CD4-positive, alpha-beta T cell (primary cell): ENCODE measurements at regions not wholly inside any gene's neighbourhood (a gene's known extent, or its start where the extent isn't known, plus 50 kb on each side); places are given as distances from the start of the nearest gene placed in this dataset.

ENCODE experiments used
- ATAC-seq: fragments of 200-7000 bp; cut with Tn5 transposase; one replicate; pipeline ENCODE4 v1.10.0; 2022; ENCODE audit warnings: mild to moderate bottlenecking; ENCODE audit not compliant: poor library complexity
- CTCF ChIA-PET: fragments of 350-600 bp; sonication (Branson Sonifier 250); formaldehyde crosslinking; loops from one replicate; lab custom pipeline; 2021; ENCODE audit warnings: antibody characterized with exemption, inconsistent platforms; lab: Charles Lee
- POLR2A ChIA-PET: fragments of 350-600 bp; sonication (Branson Sonifier 250); formaldehyde crosslinking; loops from one replicate; lab custom pipeline; 2021; ENCODE audit warnings: antibody characterized with exemption, inconsistent platforms; lab: Charles Lee
- DNase-seq, 14 experiments: peaks; one replicate each; pipeline ENCODE4 v3.0.0-alpha.2; 2013 to 2020; ENCODE audit warnings: mixed read lengths in 2 of 14
- H3K27ac ChIP-seq, 2 donors: one replicate each; pipeline versions ENCODE4 v1.5.1 to v1.7.0; 2013; ENCODE audit warnings: low read length in 2 of 2, low read depth in 1 of 2, mild to moderate bottlenecking in 1 of 2
- H3K27me3 ChIP-seq, 2 experiments: 1 replicate in 1 of 2; 2 replicates in 1 of 2; pipeline versions ENCODE4 v1.6.1 to v1.7.0; 2013; ENCODE audit warnings: low read length in 2 of 2, control low read depth in 1 of 2, mild to moderate bottlenecking in 1 of 2, moderate library complexity in 1 of 2; ENCODE audit not compliant: insufficient read depth in 2 of 2, control insufficient read depth in 1 of 2
- H3K36me3 ChIP-seq: one replicate; pipeline ENCODE4 v1.6.1; 2013; ENCODE audit warnings: low read length, control low read depth; ENCODE audit not compliant: insufficient read depth
- H3K4me1 ChIP-seq: one replicate; pipeline ENCODE4 v1.6.1; 2013; ENCODE audit warnings: low read length, control low read depth; ENCODE audit not compliant: insufficient read depth
- H3K4me3 ChIP-seq: one replicate; pipeline ENCODE4 v1.5.1; 2013; ENCODE audit warnings: mild to moderate bottlenecking, low read length, moderate library complexity
- H3K9me3 ChIP-seq, 2 experiments: 1 replicate in 1 of 2; 2 replicates in 1 of 2; pipeline versions ENCODE4 v1.6.1 to v1.7.0; 2013; ENCODE audit warnings: low read length in 2 of 2, mild to moderate bottlenecking in 2 of 2, control low read depth in 1 of 2, moderate library complexity in 1 of 2; ENCODE audit not compliant: control insufficient read depth in 1 of 2, insufficient read depth in 1 of 2
- H3K27ac Mint-ChIP-seq: one replicate; pipeline ENCODE4 v1.8.0; 2020; ENCODE audit warnings: mixed read lengths
- H3K27me3 Mint-ChIP-seq: one replicate; pipeline ENCODE4 v1.8.0; 2021; ENCODE audit warnings: mixed read lengths
- H3K36me3 Mint-ChIP-seq: one replicate; pipeline ENCODE4 v1.8.0; 2021; ENCODE audit warnings: low read depth, mixed read lengths
- H3K4me1 Mint-ChIP-seq: one replicate; pipeline ENCODE4 v1.8.0; 2021; ENCODE audit warnings: low read depth, mixed read lengths
- H3K4me3 Mint-ChIP-seq: one replicate; pipeline ENCODE4 v1.8.0; 2020; ENCODE audit warnings: mild to moderate bottlenecking, mixed read lengths
- H3K9me3 Mint-ChIP-seq: one replicate; pipeline ENCODE4 v1.8.0; 2020; ENCODE audit warnings: mixed read lengths
- intact Hi-C, 2 experiments: fragments of 100-400 bp; cut with DNase I in 1 of 2; cut with micrococcal nuclease in 1 of 2; formaldehyde crosslinking; loops; one replicate each; pipeline versions ENCODE4 v1.15.1 to v1.9.0; 2023 to 2025; cut with DNase I, micrococcal nuclease
- TF ChIP-seq, protein P1 (sequence below): fragments of 200-600 bp; IDR thresholded peaks from one replicate; pipeline ENCODE4 v1.8.0; 2022; ENCODE audit warnings: antibody characterized with exemption, mild to moderate bottlenecking

DNA sequence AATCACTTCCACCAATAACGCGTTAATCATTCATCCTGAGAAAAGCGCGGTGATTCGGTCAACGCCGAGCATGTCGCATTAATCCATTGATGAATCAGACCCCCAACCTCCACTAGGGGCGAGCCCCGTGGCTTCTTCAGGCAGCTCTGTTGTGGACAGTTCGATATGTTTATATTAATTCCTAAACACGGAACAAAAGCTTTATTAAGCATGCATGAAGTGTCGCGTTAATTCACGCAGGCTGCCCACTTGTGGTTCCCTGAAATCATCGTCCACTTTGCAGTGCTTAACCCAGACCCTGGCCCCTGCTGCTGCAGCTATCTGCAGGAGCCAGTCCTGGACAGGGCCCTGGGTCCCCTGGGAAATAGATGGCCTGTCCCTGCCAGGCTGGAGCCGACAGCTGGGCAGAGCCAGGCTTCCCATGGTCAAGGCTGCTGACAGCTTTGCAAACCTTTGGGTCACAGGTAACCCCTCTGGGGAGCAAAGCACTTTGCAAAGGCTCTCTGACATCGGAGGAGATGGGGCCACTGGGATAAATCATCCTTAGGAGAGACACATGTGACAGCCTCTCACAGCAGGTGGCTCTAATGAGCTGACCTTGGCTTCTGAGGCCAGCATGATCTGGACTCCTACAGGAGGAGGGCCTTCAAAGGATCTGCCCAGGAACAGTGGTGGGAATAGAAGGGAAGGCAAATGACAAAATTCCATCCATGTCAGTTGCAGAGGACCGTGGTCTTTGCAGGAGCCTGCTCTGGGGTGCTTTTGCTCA lies 137.0 kb upstream of the AJAP1 start:
- no peaks in the 10 kb centered on the region for H3K9me3 ChIP-seq
- Mint-ChIP-seq H3K27me3 (peaks cover 24% of the 10 kb centered on the region), H3K27ac (no peak overlapping the region), H3K4me3 (no peak overlapping the region), H3K36me3 (no peaks in the 10 kb centered on the region), H3K4me1 (no peaks in the 10 kb centered on the region), H3K9me3 (no peaks in the 10 kb centered on the region)
- no peak for ATAC-seq
- DNase-seq, result no peak
- no peaks in the 10 kb centered on the region for H3K36me3 ChIP-seq
- CTCF ChIA-PET, result no interaction called here
- POLR2A ChIA-PET, result no interaction called here
- no peak overlapping the region for H3K27ac ChIP-seq
- no peak overlapping the region for H3K4me3 ChIP-seq
- no peaks in the 10 kb centered on the region for H3K27me3 ChIP-seq
- TF ChIP-seq, protein P1, sequence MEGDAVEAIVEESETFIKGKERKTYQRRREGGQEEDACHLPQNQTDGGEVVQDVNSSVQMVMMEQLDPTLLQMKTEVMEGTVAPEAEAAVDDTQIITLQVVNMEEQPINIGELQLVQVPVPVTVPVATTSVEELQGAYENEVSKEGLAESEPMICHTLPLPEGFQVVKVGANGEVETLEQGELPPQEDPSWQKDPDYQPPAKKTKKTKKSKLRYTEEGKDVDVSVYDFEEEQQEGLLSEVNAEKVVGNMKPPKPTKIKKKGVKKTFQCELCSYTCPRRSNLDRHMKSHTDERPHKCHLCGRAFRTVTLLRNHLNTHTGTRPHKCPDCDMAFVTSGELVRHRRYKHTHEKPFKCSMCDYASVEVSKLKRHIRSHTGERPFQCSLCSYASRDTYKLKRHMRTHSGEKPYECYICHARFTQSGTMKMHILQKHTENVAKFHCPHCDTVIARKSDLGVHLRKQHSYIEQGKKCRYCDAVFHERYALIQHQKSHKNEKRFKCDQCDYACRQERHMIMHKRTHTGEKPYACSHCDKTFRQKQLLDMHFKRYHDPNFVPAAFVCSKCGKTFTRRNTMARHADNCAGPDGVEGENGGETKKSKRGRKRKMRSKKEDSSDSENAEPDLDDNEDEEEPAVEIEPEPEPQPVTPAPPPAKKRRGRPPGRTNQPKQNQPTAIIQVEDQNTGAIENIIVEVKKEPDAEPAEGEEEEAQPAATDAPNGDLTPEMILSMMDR, result no peak
- intact Hi-C loops, result no loop called here
- no peaks in the 10 kb centered on the region for H3K4me1 ChIP-seq

DNA sequence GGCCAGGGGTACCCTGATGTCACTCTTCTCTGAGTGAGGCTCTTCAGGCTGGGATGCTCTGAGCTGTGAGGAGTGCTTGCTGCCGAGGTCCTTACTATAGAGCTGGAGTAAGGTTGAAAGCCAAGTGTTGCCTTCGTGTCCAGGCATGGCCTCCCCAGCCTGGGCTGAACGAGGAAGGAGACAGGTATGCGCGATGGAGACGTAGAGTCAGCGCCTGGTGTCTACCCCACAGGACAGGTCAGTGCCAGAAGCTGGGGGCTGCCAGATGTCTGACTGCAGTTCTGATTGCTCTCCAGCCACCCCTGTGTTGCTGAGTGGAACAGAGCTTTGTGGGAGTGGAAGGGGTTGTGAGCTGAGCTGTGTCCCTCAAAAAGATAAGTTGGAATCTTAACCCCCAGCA lies 135.8 kb upstream of the AJAP1 start:
- H3K27me3 Mint-ChIP-seq, result peaks cover 24% of the 10 kb centered on the region
- ChIA-PET CTCF (no interaction called here), POLR2A (no interaction called here)
- Histone ChIP-seq H3K9me3 (no peaks in the 10 kb centered on the region), H3K36me3 (no peaks in the 10 kb centered on the region), H3K4me3 (no peak overlapping the region), H3K27ac (no peak overlapping the region), H3K4me1 (no peaks in the 10 kb centered on the region), H3K27me3 (no peaks in the 10 kb centered on the region)
- H3K9me3 Mint-ChIP-seq, result no peaks in the 10 kb centered on the region
- no peak overlapping the region for H3K27ac Mint-ChIP-seq
- ATAC-seq, result no peak
- TF ChIP-seq, protein P1, result no peak
- no peaks in the 10 kb centered on the region for H3K4me1 Mint-ChIP-seq
- H3K36me3 Mint-ChIP-seq, result no peaks in the 10 kb centered on the region
- intact Hi-C loops, result no loop called here
- H3K4me3 Mint-ChIP-seq, result no peak overlapping the region
- DNase-seq, result no peak

DNA sequence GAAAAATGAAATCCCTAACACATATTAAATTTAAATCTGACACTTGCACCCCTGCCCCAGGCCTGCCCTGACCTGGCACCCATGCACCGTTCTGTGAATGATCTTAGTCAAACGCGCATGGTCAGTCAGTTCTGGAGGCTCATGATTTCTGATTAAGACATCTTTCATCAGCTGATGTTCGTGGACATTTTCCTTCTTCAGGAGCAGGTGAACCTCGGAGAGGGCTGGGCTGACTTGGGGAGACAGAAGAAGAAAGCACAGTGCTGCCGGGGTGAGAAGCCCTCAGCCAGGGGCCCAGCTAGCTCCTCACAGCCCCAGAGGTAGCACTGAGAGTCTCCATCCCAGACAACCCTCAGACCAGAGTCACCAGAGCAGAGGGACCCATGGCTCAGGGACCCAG lies 134.5 kb upstream of the AJAP1 start:
- DNase-seq (no peak), ATAC-seq (no peak)
- Mint-ChIP-seq H3K4me3 (no peak overlapping the region), H3K4me1 (no peaks in the 10 kb centered on the region), H3K27ac (no peak overlapping the region), H3K27me3 (peaks cover 24% of the 10 kb centered on the region), H3K9me3 (no peaks in the 10 kb centered on the region), H3K36me3 (no peaks in the 10 kb centered on the region)
- no peaks in the 10 kb centered on the region for H3K4me1 ChIP-seq
- no peaks in the 10 kb centered on the region for H3K9me3 ChIP-seq
- ChIA-PET POLR2A (no interaction called here), CTCF (no interaction called here)
- H3K36me3 ChIP-seq, result no peaks in the 10 kb centered on the region
- no peak overlapping the region for H3K4me3 ChIP-seq
- no peaks in the 10 kb centered on the region for H3K27me3 ChIP-seq
- no peak overlapping the region for H3K27ac ChIP-seq
- TF ChIP-seq, protein P1, result no peak
- intact Hi-C loops, result no loop called here
